Transverse colon (tissue), 3 donors: ENCODE measurements at regions not wholly inside any gene's neighbourhood (a gene's known extent, or its start where the extent isn't known, plus 50 kb on each side); places are given as distances from the start of the nearest gene placed in this dataset.

Experiments used
- EP300 ChIP-seq: sonication (generic); formaldehyde crosslinking; IDR thresholded peaks from one replicate; pipeline ENCODE4 v1.6.1; 2017; ENCODE audit warnings: antibody characterized with exemption, low read depth
- POLR2A ChIP-seq: fragments of 450-650 bp; IDR thresholded peaks from one replicate; pipeline ENCODE4 v1.6.1; 2016; ENCODE audit warnings: antibody characterized with exemption, mild to moderate bottlenecking, moderate library complexity
- TF ChIP-seq, protein P1 (sequence below), 5 experiments: fragments of 200-600 bp in 3 of 5; fragments of 450-650 bp in 2 of 5; sonication (generic) in 3 of 5; IDR thresholded peaks; 1 replicate in 2 of 5; 2 replicates in 3 of 5; pipeline ENCODE4 v1.5.1; 2016 to 2017; ENCODE audit warnings: antibody characterized with exemption in 5 of 5, inconsistent platforms in 3 of 5, mild to moderate bottlenecking in 2 of 5, moderate library complexity in 1 of 5

DNA sequence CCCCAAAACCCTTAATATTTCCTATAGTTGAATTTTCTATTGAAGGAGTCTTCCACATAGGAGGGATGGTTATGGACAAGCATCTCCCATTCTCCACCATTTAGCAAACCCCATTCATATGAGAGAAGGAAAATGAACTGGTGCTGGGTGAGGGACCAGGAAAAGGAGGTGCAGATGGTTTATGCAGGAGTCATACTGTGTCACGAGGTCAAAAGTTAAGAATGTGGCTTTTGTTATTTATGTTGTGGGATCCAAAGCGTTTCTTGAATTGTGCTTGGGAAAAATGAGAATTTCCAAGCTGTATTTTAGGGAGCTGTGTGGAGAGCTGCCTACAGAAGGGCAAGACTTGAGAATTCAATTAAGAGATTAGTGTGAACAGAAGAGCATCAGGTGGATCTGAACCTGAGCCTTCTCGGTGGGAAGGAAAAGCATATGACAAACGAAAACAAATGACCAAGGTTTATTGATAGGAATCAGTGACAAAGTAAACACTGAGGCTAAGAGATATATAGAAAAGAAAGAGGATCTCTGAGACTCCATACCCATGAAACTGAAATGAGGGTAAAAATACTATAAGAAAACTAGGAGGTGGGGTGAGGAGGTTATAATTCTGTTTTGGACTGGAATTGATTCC is 473.3 kb upstream of the NR2F2 start:
- TF ChIP-seq, protein P1, sequence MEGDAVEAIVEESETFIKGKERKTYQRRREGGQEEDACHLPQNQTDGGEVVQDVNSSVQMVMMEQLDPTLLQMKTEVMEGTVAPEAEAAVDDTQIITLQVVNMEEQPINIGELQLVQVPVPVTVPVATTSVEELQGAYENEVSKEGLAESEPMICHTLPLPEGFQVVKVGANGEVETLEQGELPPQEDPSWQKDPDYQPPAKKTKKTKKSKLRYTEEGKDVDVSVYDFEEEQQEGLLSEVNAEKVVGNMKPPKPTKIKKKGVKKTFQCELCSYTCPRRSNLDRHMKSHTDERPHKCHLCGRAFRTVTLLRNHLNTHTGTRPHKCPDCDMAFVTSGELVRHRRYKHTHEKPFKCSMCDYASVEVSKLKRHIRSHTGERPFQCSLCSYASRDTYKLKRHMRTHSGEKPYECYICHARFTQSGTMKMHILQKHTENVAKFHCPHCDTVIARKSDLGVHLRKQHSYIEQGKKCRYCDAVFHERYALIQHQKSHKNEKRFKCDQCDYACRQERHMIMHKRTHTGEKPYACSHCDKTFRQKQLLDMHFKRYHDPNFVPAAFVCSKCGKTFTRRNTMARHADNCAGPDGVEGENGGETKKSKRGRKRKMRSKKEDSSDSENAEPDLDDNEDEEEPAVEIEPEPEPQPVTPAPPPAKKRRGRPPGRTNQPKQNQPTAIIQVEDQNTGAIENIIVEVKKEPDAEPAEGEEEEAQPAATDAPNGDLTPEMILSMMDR (IDR thresholded peaks at IDR 0.05) = no peak
- TF ChIP-seq EP300 (no peak), POLR2A (no peak)
